Superior temporal gyrus (tissue), 1 donor: ENCODE measurements at regions not wholly inside any gene's neighbourhood (a gene's known extent, or its start where the extent isn't known, plus 50 kb on each side); places are given as distances from the start of the nearest gene placed in this dataset.
"Not testable (repeated sequence)": the region's sequence is repeated elsewhere in the genome, so short reads cannot be mapped to it uniquely, and the experiment has no call there.

ENCODE experiments used
- DNase-seq: peaks from one replicate; pipeline ENCODE4 v3.0.0-alpha.2; 2016; ENCODE audit errors: extremely low spot score

DNA sequence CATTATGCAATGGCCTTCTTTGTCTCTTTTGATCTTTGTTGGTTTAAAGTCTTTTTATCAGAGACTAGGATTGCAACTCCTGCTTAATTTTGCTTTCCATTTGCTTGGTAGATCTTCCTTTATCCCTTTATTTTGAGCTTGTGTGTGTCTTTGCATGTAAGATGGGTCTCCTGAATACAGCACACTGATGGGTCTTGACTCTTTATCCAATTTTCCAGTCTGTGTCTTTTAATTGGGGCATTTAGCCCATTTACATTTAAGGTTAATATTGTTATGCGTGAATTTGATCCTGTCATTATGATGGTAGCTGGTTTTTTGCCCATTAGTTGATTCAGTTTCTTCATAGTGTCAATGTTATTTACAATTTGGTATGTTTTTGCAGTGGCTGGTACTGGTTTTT, 56.9 kb upstream of the TBX18 start:
- DNase-seq: not testable (repeated sequence)

DNA sequence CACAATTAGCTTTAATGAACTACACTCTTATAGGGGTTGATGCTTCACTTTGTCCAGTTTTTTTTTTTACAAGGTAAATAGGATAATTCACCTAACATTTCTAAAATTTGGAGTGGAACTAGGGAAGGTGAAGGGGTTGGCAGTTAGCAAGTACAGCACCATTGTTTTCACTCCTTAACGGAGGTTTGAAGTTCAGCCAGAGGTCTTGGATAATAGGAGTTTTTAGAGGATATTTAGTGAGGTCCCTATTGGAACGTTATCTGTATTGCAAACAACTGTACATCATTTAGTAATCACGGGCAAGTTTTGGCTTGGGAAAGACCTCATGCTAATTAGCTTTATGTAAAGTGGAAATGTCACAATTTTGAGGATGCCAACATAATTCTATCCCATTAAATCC, 52.3 kb upstream of the TBX18 start:
- DNase-seq: no peak

GRCh38 chr6:84815896-84816735, 51.7 kb upstream of the TBX18 start:
- DNase-seq: no peak
